Uterus (tissue), 2 donors: ENCODE measurements at regions not wholly inside any gene's neighbourhood (a gene's known extent, or its start where the extent isn't known, plus 50 kb on each side); places are given as distances from the start of the nearest gene placed in this dataset.

Experiments used
- POLR2A ChIP-seq, 2 donors: fragments of 450-650 bp; IDR thresholded peaks; one replicate each; pipeline ENCODE4 v1.6.1; 2016; ENCODE audit warnings: antibody characterized with exemption in 2 of 2, mild to moderate bottlenecking in 1 of 2, moderate library complexity in 1 of 2
- TF ChIP-seq, protein P1 (sequence below), 4 experiments: fragments of 200-600 bp in 2 of 4; fragments of 450-650 bp in 2 of 4; sonication (generic) in 2 of 4; IDR thresholded peaks; one replicate each; pipeline ENCODE4 v1.5.1; 2016 to 2019; ENCODE audit warnings: antibody characterized with exemption in 4 of 4, mild to moderate bottlenecking in 2 of 4, moderate library complexity in 1 of 4

DNA sequence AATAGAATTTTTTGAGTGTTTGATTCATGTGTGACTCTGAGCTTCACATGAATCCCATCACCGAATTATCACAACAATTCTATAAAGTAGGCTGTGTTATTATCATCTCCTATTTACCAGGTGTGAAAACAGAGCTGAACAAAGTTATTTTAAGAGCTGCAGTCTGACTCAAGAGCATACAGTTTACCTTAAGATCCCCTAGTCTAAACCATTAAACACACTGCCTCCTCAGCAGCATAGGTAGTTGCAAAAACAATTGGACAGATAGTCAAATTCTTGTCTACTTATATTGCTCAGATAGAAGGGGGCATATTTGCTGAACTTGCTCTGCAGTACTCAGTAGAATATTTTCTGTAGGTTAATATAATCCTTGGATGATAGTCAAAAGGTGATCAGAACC is 219.8 kb upstream of the ATP2B1 start:
- TF ChIP-seq, protein P1, sequence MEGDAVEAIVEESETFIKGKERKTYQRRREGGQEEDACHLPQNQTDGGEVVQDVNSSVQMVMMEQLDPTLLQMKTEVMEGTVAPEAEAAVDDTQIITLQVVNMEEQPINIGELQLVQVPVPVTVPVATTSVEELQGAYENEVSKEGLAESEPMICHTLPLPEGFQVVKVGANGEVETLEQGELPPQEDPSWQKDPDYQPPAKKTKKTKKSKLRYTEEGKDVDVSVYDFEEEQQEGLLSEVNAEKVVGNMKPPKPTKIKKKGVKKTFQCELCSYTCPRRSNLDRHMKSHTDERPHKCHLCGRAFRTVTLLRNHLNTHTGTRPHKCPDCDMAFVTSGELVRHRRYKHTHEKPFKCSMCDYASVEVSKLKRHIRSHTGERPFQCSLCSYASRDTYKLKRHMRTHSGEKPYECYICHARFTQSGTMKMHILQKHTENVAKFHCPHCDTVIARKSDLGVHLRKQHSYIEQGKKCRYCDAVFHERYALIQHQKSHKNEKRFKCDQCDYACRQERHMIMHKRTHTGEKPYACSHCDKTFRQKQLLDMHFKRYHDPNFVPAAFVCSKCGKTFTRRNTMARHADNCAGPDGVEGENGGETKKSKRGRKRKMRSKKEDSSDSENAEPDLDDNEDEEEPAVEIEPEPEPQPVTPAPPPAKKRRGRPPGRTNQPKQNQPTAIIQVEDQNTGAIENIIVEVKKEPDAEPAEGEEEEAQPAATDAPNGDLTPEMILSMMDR (IDR thresholded peaks at IDR 0.05) = no peak
- no peak for TF ChIP-seq POLR2A (IDR thresholded peaks at IDR 0.05)
